Astrocyte of the cerebellum (primary cell): ENCODE measurements at regions not wholly inside any gene's neighbourhood (a gene's known extent, or its start where the extent isn't known, plus 50 kb on each side); places are given as distances from the start of the nearest gene placed in this dataset.

Experiments used
- DNase-seq: peaks from one replicate; pipeline ENCODE4 v3.0.0-alpha.2; 2011; ENCODE audit warnings: low read depth
- H3K4me3 ChIP-seq: 2 replicates; pipeline ENCODE4 v1.5.1; 2011; ENCODE audit warnings: mild to moderate bottlenecking, low read depth, low read length, moderate library complexity
- CTCF ChIP-seq: IDR thresholded peaks from 2 replicates; pipeline ENCODE4 v1.5.1; 2012; ENCODE audit warnings: low read length, low read depth, moderate library complexity, mild to moderate bottlenecking; ENCODE audit errors: missing control alignments
- in situ Hi-C: cut with HindIII; loops from 2 replicates; pipeline ENCODE4 v1.10.0; 2017; ENCODE audit warnings: low sequenced_read_pairs

GRCh38 chr13:89749888-89750287, 1597.6 kb upstream of the MIR17HG start:
- no peak for TF ChIP-seq CTCF
- no peak overlapping the region for H3K4me3 ChIP-seq
- DNase-seq: no peak
- in situ Hi-C loops: no loop called here

- no peak for TF ChIP-seq CTCF
- H3K4me3 ChIP-seq: no peak overlapping the region
- DNase-seq: no peak
- in situ Hi-C loops: no loop called here
Measured at GRCh38 chr13:89750371-89750770, 1597.1 kb upstream of the MIR17HG start.

DNA sequence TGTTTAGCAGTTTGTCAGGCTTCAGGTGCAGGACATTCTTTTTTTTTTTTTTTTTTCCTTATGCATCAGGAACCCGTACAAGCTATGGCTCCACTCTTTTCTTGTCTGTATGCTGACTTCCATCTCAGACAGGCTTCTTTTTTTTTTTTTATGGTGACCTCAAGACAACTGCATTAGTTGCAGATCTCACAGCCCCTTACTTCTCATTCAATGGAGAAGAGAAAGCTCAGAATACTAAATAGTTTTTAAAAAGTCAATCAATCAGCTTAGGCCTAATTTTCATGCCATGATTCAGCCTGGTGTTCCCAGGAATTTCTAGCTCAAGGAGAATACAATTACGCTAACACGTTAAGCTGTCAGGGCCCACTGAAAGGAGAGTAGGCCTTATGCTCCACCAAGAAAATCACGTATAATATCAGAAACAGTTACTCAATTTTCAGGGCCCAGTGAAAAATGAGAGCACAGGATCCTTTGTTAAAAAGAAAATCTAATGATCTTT, 1596.0 kb upstream of the MIR17HG start:
- in situ Hi-C loops: no loop called here
- TF ChIP-seq CTCF: no peak
- no peak overlapping the region for H3K4me3 ChIP-seq
- no peak for DNase-seq

- no peak for TF ChIP-seq CTCF
- H3K4me3 ChIP-seq: no peak overlapping the region
- DNase-seq: no peak
- in situ Hi-C loops: no loop called here
Measured at GRCh38 chr13:89752394-89752793, 1595.1 kb upstream of the MIR17HG start.

- no peak overlapping the region for H3K4me3 ChIP-seq
- no peak for TF ChIP-seq CTCF
- no peak for DNase-seq
- in situ Hi-C loops: no loop called here
Measured at GRCh38 chr13:89755729-89756492, 1591.6 kb upstream of the MIR17HG start.

DNA sequence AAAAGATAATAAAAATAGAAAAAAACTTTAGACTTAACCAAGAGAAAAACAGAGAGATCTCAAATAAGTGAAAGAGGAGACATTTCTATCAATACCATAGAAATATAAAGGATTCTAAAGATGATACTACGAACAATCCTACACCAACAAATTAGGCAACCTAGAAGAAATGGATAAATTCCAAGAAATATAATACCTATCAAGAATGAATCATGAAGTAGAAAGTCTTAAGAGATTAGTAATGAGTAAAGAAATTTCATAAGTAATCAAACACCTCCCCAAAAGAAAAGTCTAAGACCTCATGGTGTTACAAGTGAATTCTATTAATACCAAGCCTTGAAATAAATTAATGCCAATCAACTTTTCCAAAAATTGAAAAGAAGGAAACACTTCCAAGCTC, 1584.5 kb upstream of the MIR17HG start:
- no peak overlapping the region for H3K4me3 ChIP-seq
- in situ Hi-C loops: no loop called here
- no peak for DNase-seq
- no peak for TF ChIP-seq CTCF
